Nephron (organoid): ENCODE measurements at regions not wholly inside any gene's neighbourhood (a gene's known extent, or its start where the extent isn't known, plus 50 kb on each side); places are given as distances from the start of the nearest gene placed in this dataset.

Experiments used
- H3K27ac Mint-ChIP-seq, 3 experiments: 2 replicates each; pipeline ENCODE4 v1.8.0; 2020; ENCODE audit warnings: mixed read lengths in 3 of 3, mild to moderate bottlenecking in 2 of 3, moderate library complexity in 1 of 3
- H3K27me3 Mint-ChIP-seq: 2 replicates; pipeline ENCODE4 v1.8.0; 2021; ENCODE audit warnings: low read depth, mild to moderate bottlenecking, moderate library complexity, mixed read lengths
- H3K36me3 Mint-ChIP-seq: 2 replicates; pipeline ENCODE4 v1.8.0; 2020; ENCODE audit warnings: low read depth, mixed read lengths
- H3K4me1 Mint-ChIP-seq: 2 replicates; pipeline ENCODE4 v1.8.0; 2020; ENCODE audit warnings: mixed read lengths
- H3K4me3 Mint-ChIP-seq, 3 experiments: 2 replicates each; pipeline ENCODE4 v1.8.0; 2020; ENCODE audit warnings: mild to moderate bottlenecking in 3 of 3, mixed read lengths in 3 of 3, moderate library complexity in 2 of 3
- H3K9me3 Mint-ChIP-seq: 2 replicates; pipeline ENCODE4 v1.8.0; 2020; ENCODE audit warnings: mixed read lengths
- TF ChIP-seq, protein P1 (sequence below), 3 experiments: fragments of 200-600 bp; sonication (generic); IDR thresholded peaks; one replicate each; pipeline ENCODE4 v1.5.0; 2021; ENCODE audit warnings: antibody characterized with exemption in 3 of 3; ENCODE audit not compliant: unreplicated experiment in 3 of 3

DNA sequence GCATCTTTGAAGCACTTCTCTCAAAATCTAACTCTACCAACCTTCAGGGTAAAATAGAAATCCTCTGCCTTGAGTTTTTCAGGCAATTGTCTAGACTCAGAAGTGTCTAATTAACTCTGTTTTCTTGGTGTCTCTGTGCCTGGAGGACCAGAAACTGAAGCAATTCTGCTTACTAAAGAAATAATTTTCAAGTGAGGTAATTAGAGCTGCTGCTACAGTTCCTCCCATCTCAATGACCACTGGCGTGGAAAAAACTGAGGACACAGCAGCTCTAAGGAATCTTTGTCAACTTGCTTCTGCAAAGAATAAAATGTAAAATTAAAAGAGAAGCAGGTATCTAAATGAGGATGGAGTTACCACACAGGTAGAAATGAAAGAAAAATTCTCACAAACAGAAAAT is 785.0 kb downstream of the PRELID2 start:
- H3K9me3 Mint-ChIP-seq: no peaks in the 10 kb centered on the region
- H3K27me3 Mint-ChIP-seq: no peaks in the 10 kb centered on the region
- peaks cover 6% of the 10 kb centered on the region for H3K4me1 Mint-ChIP-seq
- TF ChIP-seq, protein P1, sequence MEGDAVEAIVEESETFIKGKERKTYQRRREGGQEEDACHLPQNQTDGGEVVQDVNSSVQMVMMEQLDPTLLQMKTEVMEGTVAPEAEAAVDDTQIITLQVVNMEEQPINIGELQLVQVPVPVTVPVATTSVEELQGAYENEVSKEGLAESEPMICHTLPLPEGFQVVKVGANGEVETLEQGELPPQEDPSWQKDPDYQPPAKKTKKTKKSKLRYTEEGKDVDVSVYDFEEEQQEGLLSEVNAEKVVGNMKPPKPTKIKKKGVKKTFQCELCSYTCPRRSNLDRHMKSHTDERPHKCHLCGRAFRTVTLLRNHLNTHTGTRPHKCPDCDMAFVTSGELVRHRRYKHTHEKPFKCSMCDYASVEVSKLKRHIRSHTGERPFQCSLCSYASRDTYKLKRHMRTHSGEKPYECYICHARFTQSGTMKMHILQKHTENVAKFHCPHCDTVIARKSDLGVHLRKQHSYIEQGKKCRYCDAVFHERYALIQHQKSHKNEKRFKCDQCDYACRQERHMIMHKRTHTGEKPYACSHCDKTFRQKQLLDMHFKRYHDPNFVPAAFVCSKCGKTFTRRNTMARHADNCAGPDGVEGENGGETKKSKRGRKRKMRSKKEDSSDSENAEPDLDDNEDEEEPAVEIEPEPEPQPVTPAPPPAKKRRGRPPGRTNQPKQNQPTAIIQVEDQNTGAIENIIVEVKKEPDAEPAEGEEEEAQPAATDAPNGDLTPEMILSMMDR (IDR thresholded peaks at IDR 0.05; ENCODE audit: unreplicated experiment in 3 of 3): no peak
- H3K36me3 Mint-ChIP-seq: no peaks in the 10 kb centered on the region
- no peak overlapping the region for H3K4me3 Mint-ChIP-seq
- H3K27ac Mint-ChIP-seq: peak overlapping the region in 2 of 3 experiments; percentile 41 to 53

DNA sequence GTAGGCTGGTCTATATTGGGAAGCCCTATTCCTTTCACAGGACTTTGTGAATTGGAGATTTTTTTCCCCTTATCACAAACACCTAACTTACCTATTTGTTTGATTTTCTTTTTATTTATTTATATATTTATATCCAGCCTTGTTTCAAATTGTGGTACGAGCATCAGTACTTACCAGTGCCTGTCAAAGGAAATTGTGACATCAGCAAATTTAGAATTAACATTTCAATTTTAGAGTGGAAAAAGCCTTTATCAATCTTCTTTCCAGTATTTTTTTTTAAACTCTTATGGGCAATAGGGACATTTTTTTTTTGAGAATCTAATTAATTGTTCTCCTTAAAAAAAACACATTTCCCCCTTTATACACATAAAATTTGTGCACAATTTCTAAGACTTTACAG is 790.2 kb downstream of the PRELID2 start:
- Mint-ChIP-seq H3K4me1 (peaks cover 6% of the 10 kb centered on the region), H3K27ac (no peak overlapping the region), H3K36me3 (no peaks in the 10 kb centered on the region), H3K9me3 (peaks cover 5% of the 10 kb centered on the region), H3K4me3 (no peak overlapping the region), H3K27me3 (no peaks in the 10 kb centered on the region)
- TF ChIP-seq, protein P1 (IDR thresholded peaks at IDR 0.05; ENCODE audit: unreplicated experiment in 3 of 3): no peak

GRCh38 chr5:145028626-145029025 is 806.5 kb downstream of the PRELID2 start:
- no peaks in the 10 kb centered on the region for H3K4me1 Mint-ChIP-seq

DNA sequence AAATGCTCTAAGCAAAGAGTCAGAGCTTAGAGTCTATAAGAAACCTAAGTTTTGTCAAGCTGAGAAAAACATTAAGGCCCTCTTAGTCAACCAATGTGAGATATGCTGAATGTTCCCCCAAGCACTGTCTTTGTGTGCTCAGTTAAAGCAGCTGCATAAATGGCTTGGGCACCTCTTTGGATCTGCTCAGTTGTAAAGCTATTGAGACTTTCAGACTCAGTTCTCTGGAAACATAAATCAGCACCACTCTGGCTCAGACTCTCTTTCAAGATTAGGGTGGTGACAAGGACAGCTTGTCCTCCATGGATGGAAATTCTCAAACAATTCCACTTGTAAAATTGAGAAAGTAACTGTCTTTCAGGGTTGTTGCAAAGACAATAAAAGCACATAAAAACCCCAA is 807.9 kb downstream of the PRELID2 start:
- H3K36me3 Mint-ChIP-seq: no peaks in the 10 kb centered on the region
- TF ChIP-seq, protein P1 (IDR thresholded peaks at IDR 0.05; ENCODE audit: unreplicated experiment in 3 of 3): no peak

More at GRCh38 chr5:145028626-145029025, 806.5 kb downstream of the PRELID2 start:
- TF ChIP-seq, protein P1 (IDR thresholded peaks at IDR 0.05; ENCODE audit: unreplicated experiment in 3 of 3): no peak
- H3K4me3 Mint-ChIP-seq: no peak overlapping the region
- no peaks in the 10 kb centered on the region for H3K36me3 Mint-ChIP-seq
- no peaks in the 10 kb centered on the region for H3K9me3 Mint-ChIP-seq
- no peak overlapping the region for H3K27ac Mint-ChIP-seq
- no peaks in the 10 kb centered on the region for H3K27me3 Mint-ChIP-seq

GRCh38 chr5:145025775-145026174 is 809.4 kb downstream of the PRELID2 start:
- H3K36me3 Mint-ChIP-seq: no peaks in the 10 kb centered on the region
- H3K4me1 Mint-ChIP-seq: no peaks in the 10 kb centered on the region
- no peak overlapping the region for H3K27ac Mint-ChIP-seq
- no peaks in the 10 kb centered on the region for H3K9me3 Mint-ChIP-seq
- no peaks in the 10 kb centered on the region for H3K27me3 Mint-ChIP-seq
- no peak overlapping the region for H3K4me3 Mint-ChIP-seq
- TF ChIP-seq, protein P1 (IDR thresholded peaks at IDR 0.05; ENCODE audit: unreplicated experiment in 3 of 3): no peak

More for the DNA sequence above, 807.9 kb downstream of the PRELID2 start:
- H3K27me3 Mint-ChIP-seq: no peaks in the 10 kb centered on the region
- H3K4me1 Mint-ChIP-seq: no peaks in the 10 kb centered on the region
- no peaks in the 10 kb centered on the region for H3K9me3 Mint-ChIP-seq
- no peak overlapping the region for H3K27ac Mint-ChIP-seq
- no peak overlapping the region for H3K4me3 Mint-ChIP-seq

DNA sequence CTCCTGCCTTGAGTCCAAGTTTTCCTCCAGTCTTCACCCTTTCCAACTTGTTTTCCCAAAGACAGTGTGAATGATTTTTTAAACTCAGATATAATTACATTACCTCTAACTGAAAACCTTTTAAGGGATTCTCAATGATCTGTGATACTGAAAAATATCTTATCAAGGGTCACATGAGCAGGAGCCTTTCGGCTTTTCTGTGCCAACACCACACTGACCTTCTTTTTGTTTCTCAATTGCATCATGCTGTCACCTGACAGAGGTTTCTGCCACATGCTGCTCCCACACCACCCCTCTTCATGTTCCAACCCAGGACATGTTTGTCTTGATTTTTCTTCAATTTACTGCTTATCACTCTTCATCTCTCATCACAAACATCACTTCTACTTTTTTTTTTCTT is 820.0 kb downstream of the PRELID2 start:
- TF ChIP-seq, protein P1 (IDR thresholded peaks at IDR 0.05; ENCODE audit: unreplicated experiment in 3 of 3): no peak
- Mint-ChIP-seq H3K4me1 (no peaks in the 10 kb centered on the region), H3K36me3 (no peaks in the 10 kb centered on the region), H3K9me3 (no peaks in the 10 kb centered on the region), H3K27ac (peak overlapping the region in 1 of 3 experiments; percentile 9), H3K4me3 (no peak overlapping the region), H3K27me3 (no peaks in the 10 kb centered on the region)
